ENCODE measurements at regions not wholly inside any gene's neighbourhood (a gene's known extent, or its start where the extent isn't known, plus 50 kb on each side); places are given as distances from the start of the nearest gene placed in this dataset.

- no peak for TF ChIP-seq GABPA (IDR thresholded peaks at IDR 0.05; ENCODE audit: low read depth)
- TF ChIP-seq CTCF (IDR thresholded peaks at IDR 0.05; ENCODE audit: insufficient read depth, low read length) = no peak
These were observed 982.3 kb downstream of the GATA3 start for GRCh38 chr10:9036711-9037204.

All from HL-60 (cell line).